Activated CD8-positive, alpha-beta T cell treated with anti-CD3 and anti-CD28 coated beads for 36 hours (primary cell): ENCODE measurements at regions not wholly inside any gene's neighbourhood (a gene's known extent, or its start where the extent isn't known, plus 50 kb on each side); places are given as distances from the start of the nearest gene placed in this dataset.

ENCODE experiments used
- ATAC-seq: fragments of 200-7000 bp; cut with Tn5 transposase; one replicate; pipeline ENCODE4 v1.10.0; 2021; ENCODE audit warnings: mild to moderate bottlenecking, moderate library complexity
- CTCF ChIA-PET: fragments of 350-600 bp; sonication (Branson Sonifier 250); formaldehyde crosslinking; loops from one replicate; lab custom pipeline; 2021; ENCODE audit warnings: antibody characterized with exemption; lab: Charles Lee
- POLR2A ChIA-PET: fragments of 350-600 bp; sonication (Branson Sonifier 250); formaldehyde crosslinking; loops from one replicate; lab custom pipeline; 2021; ENCODE audit warnings: antibody characterized with exemption; lab: Charles Lee
- DNase-seq: peaks from one replicate; pipeline ENCODE4 v3.0.0-alpha.2; 2020
- H3K27ac Mint-ChIP-seq: one replicate; pipeline ENCODE4 v1.8.0; 2021; ENCODE audit warnings: mild to moderate bottlenecking, mixed read lengths
- H3K27me3 Mint-ChIP-seq: one replicate; pipeline ENCODE4 v1.8.0; 2021; ENCODE audit warnings: mixed read lengths
- H3K36me3 Mint-ChIP-seq: one replicate; pipeline ENCODE4 v1.8.0; 2021; ENCODE audit warnings: low read depth, mixed read lengths
- H3K4me1 Mint-ChIP-seq: one replicate; pipeline ENCODE4 v1.8.0; 2021; ENCODE audit warnings: low read depth, mixed read lengths
- H3K4me3 Mint-ChIP-seq: one replicate; pipeline ENCODE4 v1.8.0; 2021; ENCODE audit warnings: mild to moderate bottlenecking, moderate library complexity, mixed read lengths
- H3K9me3 Mint-ChIP-seq: one replicate; pipeline ENCODE4 v1.8.0; 2021; ENCODE audit warnings: mixed read lengths
- CTCF ChIP-seq: fragments of 200-600 bp; IDR thresholded peaks from one replicate; pipeline ENCODE4 v1.8.0; 2022; ENCODE audit warnings: antibody characterized with exemption, mild to moderate bottlenecking
- intact Hi-C: fragments of 100-400 bp; cut with micrococcal nuclease; formaldehyde crosslinking; loops from one replicate; pipeline ENCODE4 v1.10.0; 2022

GRCh38 chr3:124652009-124652408 is 78.2 kb upstream of the UMPS start:
- no peak for TF ChIP-seq CTCF
- peak; percentile 66 for ATAC-seq
- H3K27ac Mint-ChIP-seq, result peak overlapping the region; percentile 77
- no peaks in the 10 kb centered on the region for H3K9me3 Mint-ChIP-seq
- peaks cover 7% of the 10 kb centered on the region for H3K27me3 Mint-ChIP-seq
- CTCF ChIA-PET, result interaction anchor here (1.0 to 1.5 kb wide), 3 partner anchors 13 to 37 kb away, joined by 3 to 6 read pairs (median 5); no protein-coding TSS in a partner anchor
- H3K36me3 Mint-ChIP-seq, result peaks cover 4% of the 10 kb centered on the region
- peaks cover 24% of the 10 kb centered on the region for H3K4me1 Mint-ChIP-seq
- POLR2A ChIA-PET, result interaction anchor here (0.6 to 2.2 kb wide), 3 partner anchors 12 to 81 kb away, joined by 4 to 10 read pairs (median 4); no protein-coding TSS in a partner anchor
- no peak overlapping the region for H3K4me3 Mint-ChIP-seq
- no peak for DNase-seq
- intact Hi-C loops, result no loop called here

GRCh38 chr3:124653071-124653796 is 77.0 kb upstream of the UMPS start:
- CTCF ChIA-PET, result interaction anchor here (1.0 to 1.5 kb wide), 4 partner anchors 13 to 71 kb away, joined by 3 to 6 read pairs (median 4); no protein-coding TSS in a partner anchor
- no peaks in the 10 kb centered on the region for H3K27me3 Mint-ChIP-seq
- H3K9me3 Mint-ChIP-seq, result no peaks in the 10 kb centered on the region
- no peak for ATAC-seq
- H3K36me3 Mint-ChIP-seq, result peaks cover 2% of the 10 kb centered on the region
- POLR2A ChIA-PET, result interaction anchor here (1.2 kb wide), 1 partner anchor 27 kb away, joined by 4 read pairs; no protein-coding TSS in a partner anchor
- peak overlapping the region; percentile 4 for H3K27ac Mint-ChIP-seq
- H3K4me3 Mint-ChIP-seq, result no peak overlapping the region
- TF ChIP-seq CTCF, result no peak
- H3K4me1 Mint-ChIP-seq, result peaks cover 27% of the 10 kb centered on the region
- intact Hi-C loops, result no loop called here
- no peak for DNase-seq

GRCh38 chr3:124653797-124654469 is 76.3 kb upstream of the UMPS start:
- ATAC-seq (no peak), DNase-seq (no peak)
- TF ChIP-seq CTCF, result no peak
- Mint-ChIP-seq H3K27me3 (no peaks in the 10 kb centered on the region), H3K4me1 (peaks cover 27% of the 10 kb centered on the region), H3K9me3 (no peaks in the 10 kb centered on the region), H3K27ac (no peak overlapping the region), H3K4me3 (no peak overlapping the region), H3K36me3 (peaks cover 2% of the 10 kb centered on the region)
- ChIA-PET CTCF (interaction anchor here (1.1 to 1.5 kb wide), 2 partner anchors 14 to 71 kb away, joined by 3 to 5 read pairs; no protein-coding TSS in a partner anchor), POLR2A (interaction anchor here (1.2 kb wide), 1 partner anchor 26 kb away, joined by 4 read pairs; no protein-coding TSS in a partner anchor)
- intact Hi-C loops, result no loop called here

- H3K4me1 Mint-ChIP-seq, result peaks cover 27% of the 10 kb centered on the region
- POLR2A ChIA-PET, result no interaction called here
- DNase-seq (no peak), ATAC-seq (no peak)
- intact Hi-C loops, result no loop called here
- H3K27ac Mint-ChIP-seq, result no peak overlapping the region
- CTCF ChIA-PET, result interaction anchor here (1.1 to 1.5 kb wide), 2 partner anchors 14 to 72 kb away, joined by 3 to 5 read pairs; no protein-coding TSS in a partner anchor
- no peak overlapping the region for H3K4me3 Mint-ChIP-seq
- no peaks in the 10 kb centered on the region for H3K9me3 Mint-ChIP-seq
- no peaks in the 10 kb centered on the region for H3K27me3 Mint-ChIP-seq
- peaks cover 2% of the 10 kb centered on the region for H3K36me3 Mint-ChIP-seq
- TF ChIP-seq CTCF, result no peak
Measured at GRCh38 chr3:124654470-124654845, 75.8 kb upstream of the UMPS start.
